ENCODE measurements at regions not wholly inside any gene's neighbourhood (a gene's known extent, or its start where the extent isn't known, plus 50 kb on each side); places are given as distances from the start of the nearest gene placed in this dataset.

DNA sequence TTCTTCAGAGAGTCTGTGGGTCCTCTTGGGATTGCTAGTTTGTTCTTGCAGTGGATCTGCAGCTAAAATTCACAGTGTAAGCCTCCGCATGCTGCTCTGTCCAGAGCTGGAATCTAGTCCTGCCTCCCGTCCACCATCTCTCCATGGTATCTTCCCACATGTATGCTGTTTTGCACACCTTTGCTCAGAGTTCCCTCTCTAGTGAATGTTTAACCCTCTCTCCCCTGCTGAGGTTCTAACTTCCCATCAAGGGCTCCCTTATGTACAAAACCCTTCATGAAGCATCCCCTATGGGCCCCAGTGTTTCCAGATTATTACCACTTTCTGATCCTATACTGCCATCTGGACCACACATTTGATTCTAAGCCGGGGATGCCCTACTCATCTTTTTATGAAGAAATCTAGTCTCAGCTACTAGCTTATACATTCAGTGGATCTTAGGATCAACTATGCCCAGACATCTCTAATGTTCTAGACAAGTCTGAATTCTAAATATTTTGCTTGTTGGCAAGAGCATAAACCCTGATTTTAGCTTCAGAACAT, 157.3 kb downstream of the CPEB2 start:
- TF ChIP-seq POLR2A (IDR thresholded peaks at IDR 0.05; ENCODE audit: low read depth, low read length) (no peak), POLR2AphosphoS5 (IDR thresholded peaks at IDR 0.05; ENCODE audit: low read depth, low read length) (no peak)

Data from GM12892 (cell line).